GM20000 (cell line): ENCODE measurements at regions not wholly inside any gene's neighbourhood (a gene's known extent, or its start where the extent isn't known, plus 50 kb on each side); places are given as distances from the start of the nearest gene placed in this dataset.

Experiments used
- DNase-seq: peaks from one replicate; pipeline ENCODE4 v3.0.0; 2012; ENCODE audit warnings: low spot score
- TF ChIP-seq, protein P1 (sequence below): IDR thresholded peaks from 2 replicates; pipeline ENCODE4 v1.5.1; 2012; ENCODE audit warnings: mild to moderate bottlenecking, control low read depth; ENCODE audit errors: extremely low read depth, missing control alignments

DNA sequence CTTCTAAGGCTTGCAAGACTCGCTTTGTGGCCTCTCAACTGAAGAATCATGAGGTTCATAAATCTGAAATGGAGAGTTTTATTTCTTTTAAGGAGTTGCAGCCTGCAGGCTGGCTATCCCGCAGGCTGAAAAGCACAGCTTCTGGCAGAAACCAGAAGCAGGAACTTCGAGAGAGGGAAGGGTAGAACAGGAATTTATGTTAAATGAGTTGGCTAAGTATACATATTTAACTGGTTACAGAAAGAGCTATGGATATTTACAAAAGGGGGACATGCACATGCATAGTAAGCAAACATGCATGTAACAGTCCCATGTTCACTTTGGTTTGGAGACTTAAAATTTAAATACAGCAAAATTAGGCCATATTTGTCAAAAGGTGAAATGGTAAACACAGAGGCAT, 787.0 kb downstream of the TFAP2A start:
- TF ChIP-seq, protein P1, sequence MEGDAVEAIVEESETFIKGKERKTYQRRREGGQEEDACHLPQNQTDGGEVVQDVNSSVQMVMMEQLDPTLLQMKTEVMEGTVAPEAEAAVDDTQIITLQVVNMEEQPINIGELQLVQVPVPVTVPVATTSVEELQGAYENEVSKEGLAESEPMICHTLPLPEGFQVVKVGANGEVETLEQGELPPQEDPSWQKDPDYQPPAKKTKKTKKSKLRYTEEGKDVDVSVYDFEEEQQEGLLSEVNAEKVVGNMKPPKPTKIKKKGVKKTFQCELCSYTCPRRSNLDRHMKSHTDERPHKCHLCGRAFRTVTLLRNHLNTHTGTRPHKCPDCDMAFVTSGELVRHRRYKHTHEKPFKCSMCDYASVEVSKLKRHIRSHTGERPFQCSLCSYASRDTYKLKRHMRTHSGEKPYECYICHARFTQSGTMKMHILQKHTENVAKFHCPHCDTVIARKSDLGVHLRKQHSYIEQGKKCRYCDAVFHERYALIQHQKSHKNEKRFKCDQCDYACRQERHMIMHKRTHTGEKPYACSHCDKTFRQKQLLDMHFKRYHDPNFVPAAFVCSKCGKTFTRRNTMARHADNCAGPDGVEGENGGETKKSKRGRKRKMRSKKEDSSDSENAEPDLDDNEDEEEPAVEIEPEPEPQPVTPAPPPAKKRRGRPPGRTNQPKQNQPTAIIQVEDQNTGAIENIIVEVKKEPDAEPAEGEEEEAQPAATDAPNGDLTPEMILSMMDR, result no peak
- no peak for DNase-seq

DNA sequence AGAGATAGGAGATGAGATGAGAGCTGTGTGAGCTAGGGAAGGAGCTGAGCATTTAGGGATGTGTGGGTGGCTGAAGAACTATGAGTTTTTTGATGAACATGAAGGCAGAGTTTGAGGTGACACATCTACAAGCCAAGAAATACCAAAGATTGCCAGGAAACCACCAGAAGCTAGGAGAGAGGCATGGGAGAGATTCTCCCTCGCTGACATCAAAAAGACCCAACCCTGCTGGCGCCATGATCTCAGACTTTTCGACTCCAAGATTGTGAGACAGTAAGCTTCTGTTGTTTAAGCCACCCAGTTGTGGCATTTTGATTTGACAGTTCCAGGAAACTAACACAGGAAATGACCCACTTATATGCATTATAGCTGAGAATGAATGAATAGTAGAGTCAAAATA, 790.9 kb downstream of the TFAP2A start:
- TF ChIP-seq, protein P1, result no peak

GRCh38 chr6:9623228-9623832, 791.5 kb downstream of the TFAP2A start:
- DNase-seq, result no peak
- TF ChIP-seq, protein P1, result no peak

More for the DNA sequence above, 790.9 kb downstream of the TFAP2A start:
- no peak for DNase-seq

- DNase-seq, result no peak
- TF ChIP-seq, protein P1, result no peak
Observed at GRCh38 chr6:9621276-9621675, 793.6 kb downstream of the TFAP2A start.

GRCh38 chr6:9620687-9621086, 794.2 kb downstream of the TFAP2A start:
- TF ChIP-seq, protein P1, result no peak
- DNase-seq, result no peak

- TF ChIP-seq, protein P1, result no peak
- no peak for DNase-seq
Observed at GRCh38 chr6:9620263-9620662, 794.6 kb downstream of the TFAP2A start.

DNA sequence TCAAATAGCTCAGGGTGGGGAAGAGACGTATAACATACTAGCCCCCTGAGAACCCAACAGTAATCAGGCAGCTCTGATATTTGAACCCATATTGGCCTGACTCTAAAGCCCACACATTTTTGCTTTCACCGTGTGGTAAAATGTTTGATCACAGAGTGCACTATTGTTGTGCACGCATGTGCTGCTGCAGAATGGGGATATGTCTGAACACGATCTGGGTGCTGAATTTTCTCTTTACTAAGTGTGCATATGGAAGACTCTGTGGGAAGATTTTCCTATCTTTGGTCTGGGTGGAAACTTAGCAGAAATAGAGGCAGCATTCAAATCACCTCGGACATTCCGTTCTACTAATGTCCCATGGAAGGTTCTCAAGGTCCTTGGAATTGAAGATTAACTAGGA, 800.1 kb downstream of the TFAP2A start:
- no peak for DNase-seq
- TF ChIP-seq, protein P1, result no peak
